K562 (cell line): ENCODE measurements at regions not wholly inside any gene's neighbourhood (a gene's known extent, or its start where the extent isn't known, plus 50 kb on each side); places are given as distances from the start of the nearest gene placed in this dataset.

Experiments
- DPF2 ChIP-seq: fragments of 450-650 bp; IDR thresholded peaks from 2 replicates; pipeline ENCODE4 v1.6.1; 2016
- RB1 ChIP-seq: fragments of 450-650 bp; IDR thresholded peaks from 2 replicates; pipeline ENCODE4 v1.6.1; 2017; ENCODE audit warnings: low read depth, mild to moderate bottlenecking
- TARDBP ChIP-seq: fragments of 450-650 bp; IDR thresholded peaks from 2 replicates; pipeline ENCODE4 v1.6.1; 2016
- ZNF121 ChIP-seq: sonication (generic); formaldehyde crosslinking; conservative IDR thresholded peaks from 2 replicates; pipeline ENCODE4 v1.8.0; 2022; ENCODE audit warnings: missing genetic modification reagents
- TF ChIP-seq, protein P1 (sequence below), 3 experiments: IDR thresholded peaks in 2 of 3; conservative IDR thresholded peaks in 1 of 3; 2 replicates each; pipeline ENCODE4 v1.5.1; 2011 to 2012; ENCODE audit warnings: low read length in 3 of 3, mild to moderate bottlenecking in 3 of 3, control low read depth in 2 of 3, improper control_type of control experiment in 1 of 3, inconsistent platforms in 1 of 3, low read depth in 1 of 3, mixed read lengths in 1 of 3, moderate library complexity in 1 of 3; ENCODE audit not compliant: insufficient read depth in 2 of 3
- TF ChIP-seq, protein P2 (sequence below): fragments of 150-350 bp; IDR thresholded peaks from 2 replicates; pipeline ENCODE4 v1.6.1; 2014; ENCODE audit warnings: low read depth, mild to moderate bottlenecking, low read length, borderline replicate concordance

DNA sequence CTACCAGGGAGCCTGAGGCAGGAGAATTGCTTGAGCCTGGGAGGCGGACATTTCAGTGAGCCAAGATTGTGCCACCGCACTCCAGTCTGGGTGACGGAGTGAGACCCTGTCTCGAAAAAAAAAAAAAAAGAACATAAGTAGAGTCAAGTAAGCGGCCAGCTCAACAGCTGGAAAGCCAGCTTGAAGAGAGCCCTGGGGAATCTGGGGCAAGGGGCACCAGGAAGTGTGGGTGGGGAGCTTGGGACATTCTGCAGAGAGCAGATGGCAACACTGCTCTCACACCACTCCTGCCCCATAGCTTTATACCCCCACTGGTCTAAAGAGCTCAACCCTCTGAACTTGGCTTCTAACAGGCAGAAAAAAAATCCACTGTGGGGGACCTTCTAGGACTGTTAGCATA lies 505.6 kb downstream of the BUD13 start:
- TF ChIP-seq RB1 (no peak), ZNF121 (CRISPR knock-in tag) (no peak), TARDBP (no peak), DPF2 (no peak)
- TF ChIP-seq, protein P1, sequence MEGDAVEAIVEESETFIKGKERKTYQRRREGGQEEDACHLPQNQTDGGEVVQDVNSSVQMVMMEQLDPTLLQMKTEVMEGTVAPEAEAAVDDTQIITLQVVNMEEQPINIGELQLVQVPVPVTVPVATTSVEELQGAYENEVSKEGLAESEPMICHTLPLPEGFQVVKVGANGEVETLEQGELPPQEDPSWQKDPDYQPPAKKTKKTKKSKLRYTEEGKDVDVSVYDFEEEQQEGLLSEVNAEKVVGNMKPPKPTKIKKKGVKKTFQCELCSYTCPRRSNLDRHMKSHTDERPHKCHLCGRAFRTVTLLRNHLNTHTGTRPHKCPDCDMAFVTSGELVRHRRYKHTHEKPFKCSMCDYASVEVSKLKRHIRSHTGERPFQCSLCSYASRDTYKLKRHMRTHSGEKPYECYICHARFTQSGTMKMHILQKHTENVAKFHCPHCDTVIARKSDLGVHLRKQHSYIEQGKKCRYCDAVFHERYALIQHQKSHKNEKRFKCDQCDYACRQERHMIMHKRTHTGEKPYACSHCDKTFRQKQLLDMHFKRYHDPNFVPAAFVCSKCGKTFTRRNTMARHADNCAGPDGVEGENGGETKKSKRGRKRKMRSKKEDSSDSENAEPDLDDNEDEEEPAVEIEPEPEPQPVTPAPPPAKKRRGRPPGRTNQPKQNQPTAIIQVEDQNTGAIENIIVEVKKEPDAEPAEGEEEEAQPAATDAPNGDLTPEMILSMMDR (IDR thresholded peaks at IDR 0.05 in 2 of 3, conservative IDR thresholded peaks at IDR 0.05 in 1 of 3; ENCODE audit: insufficient read depth in 2 of 3, low read depth in 1 of 3, low read length in 3 of 3) = no peak
- TF ChIP-seq, protein P2, sequence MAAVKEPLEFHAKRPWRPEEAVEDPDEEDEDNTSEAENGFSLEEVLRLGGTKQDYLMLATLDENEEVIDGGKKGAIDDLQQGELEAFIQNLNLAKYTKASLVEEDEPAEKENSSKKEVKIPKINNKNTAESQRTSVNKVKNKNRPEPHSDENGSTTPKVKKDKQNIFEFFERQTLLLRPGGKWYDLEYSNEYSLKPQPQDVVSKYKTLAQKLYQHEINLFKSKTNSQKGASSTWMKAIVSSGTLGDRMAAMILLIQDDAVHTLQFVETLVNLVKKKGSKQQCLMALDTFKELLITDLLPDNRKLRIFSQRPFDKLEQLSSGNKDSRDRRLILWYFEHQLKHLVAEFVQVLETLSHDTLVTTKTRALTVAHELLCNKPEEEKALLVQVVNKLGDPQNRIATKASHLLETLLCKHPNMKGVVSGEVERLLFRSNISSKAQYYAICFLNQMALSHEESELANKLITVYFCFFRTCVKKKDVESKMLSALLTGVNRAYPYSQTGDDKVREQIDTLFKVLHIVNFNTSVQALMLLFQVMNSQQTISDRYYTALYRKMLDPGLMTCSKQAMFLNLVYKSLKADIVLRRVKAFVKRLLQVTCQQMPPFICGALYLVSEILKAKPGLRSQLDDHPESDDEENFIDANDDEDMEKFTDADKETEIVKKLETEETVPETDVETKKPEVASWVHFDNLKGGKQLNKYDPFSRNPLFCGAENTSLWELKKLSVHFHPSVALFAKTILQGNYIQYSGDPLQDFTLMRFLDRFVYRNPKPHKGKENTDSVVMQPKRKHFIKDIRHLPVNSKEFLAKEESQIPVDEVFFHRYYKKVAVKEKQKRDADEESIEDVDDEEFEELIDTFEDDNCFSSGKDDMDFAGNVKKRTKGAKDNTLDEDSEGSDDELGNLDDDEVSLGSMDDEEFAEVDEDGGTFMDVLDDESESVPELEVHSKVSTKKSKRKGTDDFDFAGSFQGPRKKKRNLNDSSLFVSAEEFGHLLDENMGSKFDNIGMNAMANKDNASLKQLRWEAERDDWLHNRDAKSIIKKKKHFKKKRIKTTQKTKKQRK = no peak
